IMR-90 (cell line): ENCODE measurements at regions not wholly inside any gene's neighbourhood (a gene's known extent, or its start where the extent isn't known, plus 50 kb on each side); places are given as distances from the start of the nearest gene placed in this dataset.

Experiments
- ATAC-seq: fragments of 200-7000 bp; cut with Tn5 transposase; 2 replicates; pipeline ENCODE4 v1.9.1; 2020; ENCODE audit warnings: low read depth, mild to moderate bottlenecking, moderate library complexity
- BruUV-seq: library from RNA; stranded (reverse); fragments of 400-500 nt; replicated peaks from 2 replicates; lab custom pipeline; 2021; lab: Mats Ljungman, UMichigan
- CTCF ChIA-PET: fragments of 300-600 bp; formaldehyde crosslinking; extraction: SDS; loops from one replicate; lab custom pipeline; 2021; ENCODE audit warnings: antibody characterized with exemption; lab: Yijun Ruan, JAX
- POLR2A ChIA-PET: fragments of 300-600 bp; sonication (Branson Sonifier 250); formaldehyde crosslinking; loops from one replicate; lab custom pipeline; 2022; ENCODE audit warnings: antibody characterized with exemption; ENCODE audit not compliant: unreplicated experiment; lab: Charles Lee
- DNase-seq: peaks from one replicate; pipeline ENCODE4 v3.0.0; 2013
- H2AFZ ChIP-seq: replicated peaks from 2 replicates; pipeline ENCODE3; 2013; ENCODE audit warnings: low read length, mild to moderate bottlenecking; ENCODE audit not compliant: poor library complexity
- H2AK5ac ChIP-seq: 2 replicates; pipeline ENCODE4 v1.6.1; 2013; ENCODE audit warnings: low read depth, low read length, inconsistent platforms
- H2AK9ac ChIP-seq: replicated peaks from 2 replicates; pipeline ENCODE3; 2013; ENCODE audit warnings: mild to moderate bottlenecking, low read depth, low read length, moderate library complexity; ENCODE audit not compliant: poor library complexity
- H2BK120ac ChIP-seq: 2 replicates; pipeline ENCODE4 v1.6.1; 2013; ENCODE audit warnings: low read depth, low read length, inconsistent platforms
- H2BK15ac ChIP-seq: 3 replicates; pipeline ENCODE4 v1.6.1; 2013; ENCODE audit warnings: low read depth, low read length, inconsistent platforms
- H2BK20ac ChIP-seq: 2 replicates; pipeline ENCODE4 v1.6.1; 2013; ENCODE audit warnings: low read depth, mild to moderate bottlenecking, inconsistent platforms, low read length, moderate library complexity
- H2BK5ac ChIP-seq: 2 replicates; pipeline ENCODE4 v1.6.1; 2013; ENCODE audit warnings: mild to moderate bottlenecking, low read depth, low read length, inconsistent platforms; ENCODE audit not compliant: poor library complexity, severe bottlenecking
- H3K14ac ChIP-seq: replicated peaks from 2 replicates; pipeline ENCODE4 v1.6.1; 2013; ENCODE audit warnings: low read depth, low read length, inconsistent platforms
- H3K18ac ChIP-seq: 2 replicates; pipeline ENCODE4 v1.6.1; 2013; ENCODE audit warnings: low read depth, low read length, control low read depth
- H3K23ac ChIP-seq: 2 replicates; pipeline ENCODE4 v1.6.1; 2013; ENCODE audit warnings: low read depth, low read length, inconsistent platforms
- H3K27ac ChIP-seq: 2 replicates; pipeline ENCODE4 v1.5.1; 2013; ENCODE audit warnings: mild to moderate bottlenecking, control low read depth, low read length; ENCODE audit not compliant: insufficient read depth
- H3K27me3 ChIP-seq: 2 replicates; pipeline ENCODE4 v1.6.1; 2013; ENCODE audit warnings: low read length; ENCODE audit not compliant: control insufficient read depth, insufficient read depth
- H3K36me3 ChIP-seq: 2 replicates; pipeline ENCODE4 v1.6.1; 2013; ENCODE audit warnings: low read length, mixed read lengths; ENCODE audit not compliant: control insufficient read depth, insufficient read depth
- H3K4ac ChIP-seq: 2 replicates; pipeline ENCODE4 v1.6.1; 2013; ENCODE audit warnings: low read depth, low read length, inconsistent platforms
- H3K4me1 ChIP-seq: 2 replicates; pipeline ENCODE4 v1.6.1; 2013; ENCODE audit warnings: low read length, mixed read lengths; ENCODE audit not compliant: control insufficient read depth, insufficient read depth
- H3K4me2 ChIP-seq: 2 replicates; pipeline ENCODE4 v1.6.1; 2013; ENCODE audit warnings: low read depth, mild to moderate bottlenecking, control low read depth, low read length, moderate library complexity
- H3K4me3 ChIP-seq: 2 replicates; pipeline ENCODE4 v1.5.1; 2013; ENCODE audit warnings: low read depth, mild to moderate bottlenecking, control low read depth, low read length, moderate library complexity; ENCODE audit not compliant: insufficient read depth
- H3K56ac ChIP-seq: 2 replicates; pipeline ENCODE4 v1.6.1; 2013; ENCODE audit warnings: low read length, inconsistent platforms; ENCODE audit not compliant: insufficient read depth; ENCODE audit errors: extremely low read depth
- H3K79me1 ChIP-seq, 2 experiments: 2 replicates each; pipeline ENCODE4 v1.6.1; 2013; ENCODE audit warnings: low read length in 2 of 2, inconsistent platforms in 1 of 2, low read depth in 1 of 2
- H3K9ac ChIP-seq: 2 replicates; pipeline ENCODE4 v1.6.1; 2013; ENCODE audit warnings: low read depth, low read length, control low read depth
- H3K9me1 ChIP-seq: 2 replicates; pipeline ENCODE4 v1.6.1; 2013; ENCODE audit warnings: low read length, inconsistent platforms; ENCODE audit not compliant: insufficient read depth
- H3K9me3 ChIP-seq: 2 replicates; pipeline ENCODE4 v1.6.1; 2013; ENCODE audit warnings: low read length; ENCODE audit not compliant: control insufficient read depth, insufficient read depth
- H4K20me1 ChIP-seq: 2 replicates; pipeline ENCODE4 v1.6.1; 2013; ENCODE audit warnings: low read length, inconsistent platforms; ENCODE audit not compliant: insufficient read depth
- H4K5ac ChIP-seq: 2 replicates; pipeline ENCODE4 v1.6.1; 2013; ENCODE audit warnings: mild to moderate bottlenecking, low read depth, low read length, control low read depth
- H4K8ac ChIP-seq, 2 experiments: 2 replicates each; pipeline ENCODE4 v1.6.1; 2013; ENCODE audit warnings: low read depth in 2 of 2, low read length in 2 of 2, control low read depth in 1 of 2, inconsistent platforms in 1 of 2
- H4K91ac ChIP-seq: 2 replicates; pipeline ENCODE4 v1.6.1; 2013; ENCODE audit warnings: low read depth, low read length, inconsistent platforms; ENCODE audit not compliant: insufficient read depth
- CEBPB ChIP-seq: IDR thresholded peaks from 2 replicates; pipeline ENCODE4 v1.6.1; 2012; ENCODE audit warnings: low read depth, low read length, improper control_type of control experiment
- CHD1 ChIP-seq: IDR thresholded peaks from 2 replicates; pipeline ENCODE4 v1.6.1; 2012; ENCODE audit warnings: low read depth, low read length, improper control_type of control experiment
- FOS ChIP-seq: fragments of 150-350 bp; IDR thresholded peaks from 2 replicates; pipeline ENCODE4 v1.6.1; 2016; ENCODE audit warnings: low read depth, low read length
- MAFK ChIP-seq: IDR thresholded peaks from 2 replicates; pipeline ENCODE4 v1.6.1; 2012; ENCODE audit warnings: low read depth, low read length, improper control_type of control experiment
- MAZ ChIP-seq: IDR thresholded peaks from 2 replicates; pipeline ENCODE4 v1.6.1; 2012; ENCODE audit warnings: low read depth, mild to moderate bottlenecking, low read length, improper control_type of control experiment, moderate library complexity, borderline replicate concordance
- MXI1 ChIP-seq: IDR thresholded peaks from 2 replicates; pipeline ENCODE4 v1.6.1; 2012; ENCODE audit warnings: low read depth, mild to moderate bottlenecking, low read length, moderate library complexity, borderline replicate concordance
- NFE2L2 ChIP-seq: fragments of 150-350 bp; IDR thresholded peaks from 2 replicates; pipeline ENCODE4 v1.6.1; 2016; ENCODE audit warnings: low read depth, mild to moderate bottlenecking, low read length
- POLR2A ChIP-seq: IDR thresholded peaks from 2 replicates; pipeline ENCODE4 v1.6.1; 2012; ENCODE audit warnings: mild to moderate bottlenecking, low read depth, low read length
- RAD21 ChIP-seq: IDR thresholded peaks from 2 replicates; pipeline ENCODE4 v1.6.1; 2012; ENCODE audit warnings: low read length, improper control_type of control experiment
- RCOR1 ChIP-seq: IDR thresholded peaks from 2 replicates; pipeline ENCODE4 v1.6.1; 2012; ENCODE audit warnings: mild to moderate bottlenecking, low read length, improper control_type of control experiment; ENCODE audit not compliant: insufficient replicate concordance
- RFX5 ChIP-seq: IDR thresholded peaks from 2 replicates; pipeline ENCODE4 v1.8.0; 2012; ENCODE audit warnings: low read depth, mild to moderate bottlenecking, low read length, moderate library complexity
- SMC3 ChIP-seq: fragments of 150-350 bp; IDR thresholded peaks from 2 replicates; pipeline ENCODE4 v1.6.1; 2016; ENCODE audit warnings: low read depth, mild to moderate bottlenecking, antibody characterized with exemption, low read length, moderate library complexity
- USF2 ChIP-seq: fragments of 150-350 bp; IDR thresholded peaks from 2 replicates; pipeline ENCODE4 v1.6.1; 2017; ENCODE audit warnings: mild to moderate bottlenecking, antibody characterized with exemption, low read length, low read depth
- WGBS, 2 experiments: methylation state at CpG; one replicate each; pipeline versions ENCODE4 v1.1.5 to v1.1.7; 2013; ENCODE audit warnings: missing lambda C conversion rate in 2 of 2; ENCODE audit not compliant: insufficient read length in 1 of 2; ENCODE audit errors: extremely low coverage in 2 of 2; 5-methylcytosine and 5-hydroxymethylcytosine counted together
- dilution Hi-C: fragments of 300-500 bp; cut with HindIII; formaldehyde crosslinking; loops from one replicate; pipeline ENCODE4 v1.14.3; 2018; ENCODE audit warnings: low sequenced_read_pairs; ENCODE audit not compliant: unreplicated experiment
- in situ Hi-C: fragments of 300-500 bp; cut with MboI; formaldehyde crosslinking; loops from 3 replicates; pipeline ENCODE4 v1.14.3; 2019; ENCODE audit warnings: low sequenced_read_pairs, inconsistent platforms, mixed read lengths
- intact Hi-C: fragments of 100-400 bp; cut with micrococcal nuclease; formaldehyde crosslinking; loops from 2 replicates; pipeline ENCODE4 v1.10.0; 2022
- TF ChIP-seq, protein P1 (sequence below): fragments of 150-350 bp; IDR thresholded peaks from 2 replicates; pipeline ENCODE4 v1.6.1; 2016; ENCODE audit warnings: low read depth, mild to moderate bottlenecking, low read length, moderate library complexity, borderline replicate concordance
- TF ChIP-seq, protein P2 (sequence below): conservative IDR thresholded peaks from 2 replicates; pipeline ENCODE4 v1.5.1; 2012; ENCODE audit warnings: mild to moderate bottlenecking, low read depth, low read length, improper control_type of control experiment

DNA sequence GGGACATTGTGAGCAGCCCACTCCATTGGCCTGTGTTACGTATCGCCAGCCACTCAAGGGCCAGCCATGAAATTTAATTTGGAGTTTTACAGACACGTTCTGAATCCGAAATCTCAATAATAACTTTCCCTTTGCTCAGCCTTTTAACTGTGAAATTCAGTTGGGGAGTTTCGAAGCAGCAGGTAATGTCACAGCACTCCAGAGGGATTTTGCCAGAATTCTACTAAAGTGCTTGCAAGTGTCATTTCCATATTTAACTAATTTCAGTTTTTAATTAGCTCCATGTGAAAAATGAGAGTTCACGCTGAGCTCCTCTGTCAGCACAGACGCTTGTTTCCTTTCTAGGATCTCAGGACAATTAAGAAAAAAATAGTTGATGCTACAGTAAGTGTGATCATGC lies 267.1 kb upstream of the WWC1 start:
- Histone ChIP-seq H3K36me3 (no peaks in the 10 kb centered on the region), H2AK5ac (no peak overlapping the region), H3K9me3 (no peaks in the 10 kb centered on the region), H3K4ac (no peak overlapping the region), H3K79me1 (no peaks in the 10 kb centered on the region), H4K20me1 (no peaks in the 10 kb centered on the region), H3K27me3 (peaks cover 18% of the 10 kb centered on the region), H3K56ac (no peak overlapping the region), H2BK15ac (no peak overlapping the region), H3K23ac (no peak overlapping the region), H3K4me1 (no peaks in the 10 kb centered on the region), H3K4me3 (no peak overlapping the region), H3K4me2 (no peak overlapping the region), H4K8ac (no peak overlapping the region), H2BK20ac (no peak overlapping the region), H2BK5ac (no peak overlapping the region), H2AK9ac (no peak overlapping the region), H3K18ac (no peak overlapping the region), H3K9ac (no peak overlapping the region), H4K91ac (no peak overlapping the region), H4K5ac (no peak overlapping the region), H3K27ac (no peak overlapping the region), H2BK120ac (no peak overlapping the region), H2AFZ (no peak overlapping the region), H3K9me1 (no peaks in the 10 kb centered on the region), H3K14ac (no peak overlapping the region)
- dilution Hi-C loops = no loop called here
- no CpG with 5 or more reads among the region's 7 CpGs for WGBS, 2 experiments
- no peak for ATAC-seq
- POLR2A ChIA-PET = no interaction called here
- TF ChIP-seq MXI1 (no peak), MAFK (no peak), NFE2L2 (no peak), CEBPB (no peak), SMC3 (no peak), MAZ (no peak), RFX5 (no peak), USF2 (no peak), POLR2A (no peak), RAD21 (no peak), FOS (no peak), RCOR1 (no peak), CHD1 (no peak)
- TF ChIP-seq, protein P1, sequence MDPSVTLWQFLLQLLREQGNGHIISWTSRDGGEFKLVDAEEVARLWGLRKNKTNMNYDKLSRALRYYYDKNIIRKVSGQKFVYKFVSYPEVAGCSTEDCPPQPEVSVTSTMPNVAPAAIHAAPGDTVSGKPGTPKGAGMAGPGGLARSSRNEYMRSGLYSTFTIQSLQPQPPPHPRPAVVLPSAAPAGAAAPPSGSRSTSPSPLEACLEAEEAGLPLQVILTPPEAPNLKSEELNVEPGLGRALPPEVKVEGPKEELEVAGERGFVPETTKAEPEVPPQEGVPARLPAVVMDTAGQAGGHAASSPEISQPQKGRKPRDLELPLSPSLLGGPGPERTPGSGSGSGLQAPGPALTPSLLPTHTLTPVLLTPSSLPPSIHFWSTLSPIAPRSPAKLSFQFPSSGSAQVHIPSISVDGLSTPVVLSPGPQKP = no peak
- TF ChIP-seq, protein P2, sequence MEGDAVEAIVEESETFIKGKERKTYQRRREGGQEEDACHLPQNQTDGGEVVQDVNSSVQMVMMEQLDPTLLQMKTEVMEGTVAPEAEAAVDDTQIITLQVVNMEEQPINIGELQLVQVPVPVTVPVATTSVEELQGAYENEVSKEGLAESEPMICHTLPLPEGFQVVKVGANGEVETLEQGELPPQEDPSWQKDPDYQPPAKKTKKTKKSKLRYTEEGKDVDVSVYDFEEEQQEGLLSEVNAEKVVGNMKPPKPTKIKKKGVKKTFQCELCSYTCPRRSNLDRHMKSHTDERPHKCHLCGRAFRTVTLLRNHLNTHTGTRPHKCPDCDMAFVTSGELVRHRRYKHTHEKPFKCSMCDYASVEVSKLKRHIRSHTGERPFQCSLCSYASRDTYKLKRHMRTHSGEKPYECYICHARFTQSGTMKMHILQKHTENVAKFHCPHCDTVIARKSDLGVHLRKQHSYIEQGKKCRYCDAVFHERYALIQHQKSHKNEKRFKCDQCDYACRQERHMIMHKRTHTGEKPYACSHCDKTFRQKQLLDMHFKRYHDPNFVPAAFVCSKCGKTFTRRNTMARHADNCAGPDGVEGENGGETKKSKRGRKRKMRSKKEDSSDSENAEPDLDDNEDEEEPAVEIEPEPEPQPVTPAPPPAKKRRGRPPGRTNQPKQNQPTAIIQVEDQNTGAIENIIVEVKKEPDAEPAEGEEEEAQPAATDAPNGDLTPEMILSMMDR = no peak
- no TSS peak for BruUV-seq
- intact Hi-C loops = loop anchor here (5.0 kb wide), 1 partner anchor 442 kb away; no protein-coding TSS in a partner anchor
- in situ Hi-C loops = no loop called here
- DNase-seq = no peak
- CTCF ChIA-PET = interaction anchor here (1.1 kb wide), 1 partner anchor 12 kb away, joined by 3 read pairs; no protein-coding TSS in a partner anchor
